ENCODE measurements at regions not wholly inside any gene's neighbourhood (a gene's known extent, or its start where the extent isn't known, plus 50 kb on each side); places are given as distances from the start of the nearest gene placed in this dataset.

GRCh38 chr22:45105281-45105702 is 58.4 kb upstream of the NUP50 start:
- TF ChIP-seq YY1 (IDR thresholded peaks at IDR 0.05; ENCODE audit: low read depth) (no peak), TAF1 (IDR thresholded peaks at IDR 0.05; ENCODE audit: low read depth) (no peak), REST (IDR thresholded peaks at IDR 0.05; ENCODE audit: low read depth) (no peak), CREB1 (IDR thresholded peaks at IDR 0.05; ENCODE audit: low read depth) (no peak), FOXM1 (IDR thresholded peaks at IDR 0.05; ENCODE audit: borderline replicate concordance, low read depth) (no peak), USF1 (IDR thresholded peaks at IDR 0.05) (no peak)

GRCh38 chr22:45107671-45108070 is 56.1 kb upstream of the NUP50 start:
- TF ChIP-seq ZBTB7A (IDR thresholded peaks at IDR 0.05; ENCODE audit: low read depth) (no peak), EGR1 (IDR thresholded peaks at IDR 0.05) (no peak), CEBPB (IDR thresholded peaks at IDR 0.05) (no peak), REST (IDR thresholded peaks at IDR 0.05; ENCODE audit: low read depth) (no peak), YY1 (IDR thresholded peaks at IDR 0.05; ENCODE audit: low read depth) (no peak), TCF12 (IDR thresholded peaks at IDR 0.05; ENCODE audit: low read depth) (no peak), TAF1 (IDR thresholded peaks at IDR 0.05; ENCODE audit: low read depth) (no peak), MAX (IDR thresholded peaks at IDR 0.05) (no peak), NFIC (IDR thresholded peaks at IDR 0.05) (no peak), TEAD4 (IDR thresholded peaks at IDR 0.05) (no peak), FOXM1 (IDR thresholded peaks at IDR 0.05; ENCODE audit: borderline replicate concordance, low read depth) (no peak)

- TF ChIP-seq MAX (IDR thresholded peaks at IDR 0.05) (no peak), TCF12 (IDR thresholded peaks at IDR 0.05; ENCODE audit: low read depth) (no peak), TAF1 (IDR thresholded peaks at IDR 0.05; ENCODE audit: low read depth) (no peak), TEAD4 (IDR thresholded peaks at IDR 0.05) (no peak), FOXM1 (IDR thresholded peaks at IDR 0.05; ENCODE audit: borderline replicate concordance, low read depth) (no peak), ZBTB7A (IDR thresholded peaks at IDR 0.05; ENCODE audit: low read depth) (no peak), YY1 (IDR thresholded peaks at IDR 0.05; ENCODE audit: low read depth) (no peak), REST (IDR thresholded peaks at IDR 0.05; ENCODE audit: low read depth) (no peak), EGR1 (IDR thresholded peaks at IDR 0.05) (no peak)
Observed at GRCh38 chr22:45112136-45112879, 51.4 kb upstream of the NUP50 start.

Data from Ishikawa (cell line).